ENCODE measurements at regions not wholly inside any gene's neighbourhood (a gene's known extent, or its start where the extent isn't known, plus 50 kb on each side); places are given as distances from the start of the nearest gene placed in this dataset.

DNA sequence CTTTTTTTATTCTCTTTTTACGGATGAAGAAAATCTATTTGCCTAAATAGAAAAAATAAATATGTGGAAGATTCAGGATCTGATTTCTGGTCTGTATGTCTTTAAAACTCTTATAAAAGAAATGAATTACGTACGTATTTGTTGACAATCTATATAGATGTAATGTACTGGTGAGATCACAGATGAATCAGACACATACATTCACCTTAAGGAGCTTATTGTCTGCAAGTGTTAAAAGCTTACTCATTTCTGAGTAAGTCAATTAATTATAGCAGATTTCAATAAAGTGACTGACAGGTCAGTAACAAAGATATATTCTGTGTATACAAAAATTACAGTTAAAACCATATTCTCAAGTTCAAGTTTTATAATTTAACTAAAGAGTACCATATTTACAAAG, 66.6 kb upstream of the NAF1 start:
- DNase-seq (ENCODE audit: low read depth), result no peak
- TF ChIP-seq, protein P1, sequence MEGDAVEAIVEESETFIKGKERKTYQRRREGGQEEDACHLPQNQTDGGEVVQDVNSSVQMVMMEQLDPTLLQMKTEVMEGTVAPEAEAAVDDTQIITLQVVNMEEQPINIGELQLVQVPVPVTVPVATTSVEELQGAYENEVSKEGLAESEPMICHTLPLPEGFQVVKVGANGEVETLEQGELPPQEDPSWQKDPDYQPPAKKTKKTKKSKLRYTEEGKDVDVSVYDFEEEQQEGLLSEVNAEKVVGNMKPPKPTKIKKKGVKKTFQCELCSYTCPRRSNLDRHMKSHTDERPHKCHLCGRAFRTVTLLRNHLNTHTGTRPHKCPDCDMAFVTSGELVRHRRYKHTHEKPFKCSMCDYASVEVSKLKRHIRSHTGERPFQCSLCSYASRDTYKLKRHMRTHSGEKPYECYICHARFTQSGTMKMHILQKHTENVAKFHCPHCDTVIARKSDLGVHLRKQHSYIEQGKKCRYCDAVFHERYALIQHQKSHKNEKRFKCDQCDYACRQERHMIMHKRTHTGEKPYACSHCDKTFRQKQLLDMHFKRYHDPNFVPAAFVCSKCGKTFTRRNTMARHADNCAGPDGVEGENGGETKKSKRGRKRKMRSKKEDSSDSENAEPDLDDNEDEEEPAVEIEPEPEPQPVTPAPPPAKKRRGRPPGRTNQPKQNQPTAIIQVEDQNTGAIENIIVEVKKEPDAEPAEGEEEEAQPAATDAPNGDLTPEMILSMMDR (conservative IDR thresholded peaks at IDR 0.05; ENCODE audit: low read length), result no peak
- no peak overlapping the region for H3K4me3 ChIP-seq (ENCODE audit: low read length)

DNA sequence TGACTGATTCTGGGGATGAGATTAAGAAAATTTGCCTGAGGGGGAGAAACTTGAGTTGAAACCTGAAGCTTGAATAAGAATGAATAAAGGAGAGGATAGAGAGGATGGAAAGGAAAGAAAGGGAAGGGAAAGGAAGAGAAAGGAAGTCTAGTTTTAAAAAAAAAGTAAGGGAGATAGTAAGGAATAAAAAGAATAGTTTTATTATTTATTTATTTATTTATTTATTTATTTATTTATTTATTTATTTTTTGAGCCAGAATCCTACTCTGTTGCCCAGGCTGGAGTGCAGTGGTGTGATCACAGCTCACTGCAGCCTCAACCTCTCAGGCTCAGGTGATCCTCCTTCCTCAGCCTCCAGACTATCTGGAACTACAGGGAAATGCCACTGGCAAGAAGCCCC, 62.0 kb upstream of the NAF1 start:
- H3K4me3 ChIP-seq (ENCODE audit: low read length), result no peak overlapping the region

DNA sequence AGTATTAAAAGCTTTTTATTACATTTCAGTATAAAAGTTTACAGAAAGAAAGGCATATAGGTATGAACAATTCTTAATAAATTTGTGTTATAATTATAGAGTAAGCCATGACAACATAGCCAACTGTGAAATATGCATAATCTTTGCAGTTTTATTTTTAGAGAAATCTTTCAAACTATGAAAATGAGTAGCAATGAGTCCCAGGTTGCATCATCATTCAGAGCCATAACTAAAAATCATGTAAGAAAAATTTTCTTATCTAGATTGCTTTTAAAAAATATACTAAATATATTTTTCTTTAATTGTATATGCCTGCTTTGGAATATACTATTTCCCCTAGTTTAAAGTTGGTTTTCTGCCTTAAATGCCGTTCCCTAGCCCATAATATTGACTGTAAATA, 54.8 kb upstream of the NAF1 start:
- TF ChIP-seq, protein P1 (conservative IDR thresholded peaks at IDR 0.05; ENCODE audit: low read length), result no peak
- no peak overlapping the region for H3K4me3 ChIP-seq (ENCODE audit: low read length)
- DNase-seq (ENCODE audit: low read depth), result no peak

More for the DNA sequence above, 62.0 kb upstream of the NAF1 start:
- TF ChIP-seq, protein P1 (conservative IDR thresholded peaks at IDR 0.05; ENCODE audit: low read length), result no peak
- no peak for DNase-seq (ENCODE audit: low read depth)

DNA sequence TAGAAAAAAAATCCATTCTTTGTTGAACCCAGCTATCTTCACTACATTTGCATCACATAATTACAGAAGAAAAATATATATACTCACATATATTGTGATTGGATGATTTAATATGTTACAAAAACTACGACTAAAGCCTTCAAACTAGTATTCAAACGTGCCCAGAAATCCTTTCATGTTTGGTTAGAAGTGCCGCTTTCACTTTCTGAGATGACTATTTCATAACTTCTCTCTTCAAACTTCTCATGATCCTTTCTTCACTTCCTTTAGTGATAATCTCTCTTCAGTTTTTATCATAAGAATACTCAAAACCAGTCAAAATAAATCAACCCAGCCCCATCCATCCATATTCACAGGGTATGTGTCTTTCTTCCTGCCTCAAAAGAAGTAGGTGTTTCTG, 50.8 kb upstream of the NAF1 start:
- H3K4me3 ChIP-seq (ENCODE audit: low read length), result no peak overlapping the region
- no peak for DNase-seq (ENCODE audit: low read depth)
- TF ChIP-seq, protein P1 (conservative IDR thresholded peaks at IDR 0.05; ENCODE audit: low read length), result no peak

Data from AG10803 (cell line).